ENCODE measurements at regions not wholly inside any gene's neighbourhood (a gene's known extent, or its start where the extent isn't known, plus 50 kb on each side); places are given as distances from the start of the nearest gene placed in this dataset.

GRCh38 chr11:32002311-32002710, 88.6 kb upstream of the RCN1 start:
- DNase-seq (ENCODE audit: low spot score): no peak

GRCh38 chr11:31997955-31998354, 92.9 kb upstream of the RCN1 start:
- DNase-seq (ENCODE audit: low spot score): no peak

- no peak for DNase-seq (ENCODE audit: low spot score)
Measured at GRCh38 chr11:31996159-31996881, 94.6 kb upstream of the RCN1 start.

GRCh38 chr11:31995525-31996094, 95.3 kb upstream of the RCN1 start:
- peak; percentile 39 for DNase-seq (ENCODE audit: low spot score)

GRCh38 chr11:31995032-31995431, 95.8 kb upstream of the RCN1 start:
- DNase-seq (ENCODE audit: low spot score): no peak

GRCh38 chr11:31987118-31988005, 103.5 kb upstream of the RCN1 start:
- no peak for DNase-seq (ENCODE audit: low spot score)

- DNase-seq (ENCODE audit: low spot score): no peak
Measured at GRCh38 chr11:31986201-31986889, 104.5 kb upstream of the RCN1 start.

GRCh38 chr11:31981457-31981856, 109.4 kb upstream of the RCN1 start:
- DNase-seq (ENCODE audit: low spot score): no peak

- DNase-seq (ENCODE audit: low spot score): no peak
Measured at GRCh38 chr11:31977343-31977742, 113.5 kb upstream of the RCN1 start.

GRCh38 chr11:31974366-31975136, 116.3 kb upstream of the RCN1 start:
- DNase-seq (ENCODE audit: low spot score): no peak

- no peak for DNase-seq (ENCODE audit: low spot score)
Measured at GRCh38 chr11:31973172-31973571, 117.7 kb upstream of the RCN1 start.

GRCh38 chr11:31972623-31973022, 118.3 kb upstream of the RCN1 start:
- no peak for DNase-seq (ENCODE audit: low spot score)

- no peak for DNase-seq (ENCODE audit: low spot score)
Measured at GRCh38 chr11:31969359-31969702, 121.5 kb upstream of the RCN1 start.

- DNase-seq (ENCODE audit: low spot score): no peak
Measured at GRCh38 chr11:31968461-31969358, 122.2 kb upstream of the RCN1 start.

GRCh38 chr11:31967404-31968130, 123.3 kb upstream of the RCN1 start:
- DNase-seq (ENCODE audit: low spot score): no peak

GRCh38 chr11:31966846-31967245, 124.0 kb upstream of the RCN1 start:
- DNase-seq (ENCODE audit: low spot score): no peak

GRCh38 chr11:31964181-31964580, 126.7 kb upstream of the RCN1 start:
- no peak for DNase-seq (ENCODE audit: low spot score)

GRCh38 chr11:31960126-31960525, 130.7 kb upstream of the RCN1 start:
- no peak for DNase-seq (ENCODE audit: low spot score)

- DNase-seq (ENCODE audit: low spot score): no peak
Measured at GRCh38 chr11:31959716-31960115, 131.2 kb upstream of the RCN1 start.

Data from NAMALWA (cell line).